ENCODE measurements at regions not wholly inside any gene's neighbourhood (a gene's known extent, or its start where the extent isn't known, plus 50 kb on each side); places are given as distances from the start of the nearest gene placed in this dataset.

DNA sequence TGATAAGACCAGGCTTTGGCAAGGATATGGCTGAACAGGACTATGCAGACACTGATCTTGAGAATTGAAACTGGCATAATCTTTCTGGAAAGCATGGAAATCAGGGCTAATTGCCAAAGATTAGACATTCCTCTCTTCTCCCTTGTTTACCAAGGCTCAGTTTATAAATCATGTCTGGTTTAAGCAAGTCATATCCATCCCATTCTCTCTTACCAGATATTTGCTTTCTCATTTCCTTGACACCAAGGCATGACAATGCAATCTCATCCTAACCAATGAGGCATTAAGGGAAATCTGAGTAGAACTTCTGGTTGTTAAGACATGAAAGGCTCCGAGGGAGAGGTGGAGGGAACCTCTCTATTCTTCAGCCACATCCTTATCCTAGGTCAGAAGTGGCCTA, 110.3 kb upstream of the CEP85L start:
- no peak for DNase-seq

DNA sequence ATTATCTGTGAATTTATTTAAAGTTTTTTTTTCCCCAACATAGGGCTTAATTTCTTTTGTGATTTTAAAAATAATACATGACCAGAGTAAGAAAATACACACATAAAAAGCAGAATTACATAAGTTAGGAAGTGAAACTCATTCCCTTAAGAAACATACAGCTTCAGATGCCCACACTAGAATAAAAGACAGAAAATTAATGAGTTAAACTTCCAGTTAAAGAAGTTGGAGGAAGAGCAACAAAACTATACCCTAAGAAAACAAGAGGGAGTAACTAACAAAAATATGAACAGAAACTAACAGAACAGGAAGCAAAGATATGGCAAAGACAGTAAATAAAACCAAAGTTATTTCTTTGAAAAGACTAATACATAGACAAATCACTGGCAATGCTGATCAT, 107.6 kb upstream of the CEP85L start:
- DNase-seq: no peak

DNA sequence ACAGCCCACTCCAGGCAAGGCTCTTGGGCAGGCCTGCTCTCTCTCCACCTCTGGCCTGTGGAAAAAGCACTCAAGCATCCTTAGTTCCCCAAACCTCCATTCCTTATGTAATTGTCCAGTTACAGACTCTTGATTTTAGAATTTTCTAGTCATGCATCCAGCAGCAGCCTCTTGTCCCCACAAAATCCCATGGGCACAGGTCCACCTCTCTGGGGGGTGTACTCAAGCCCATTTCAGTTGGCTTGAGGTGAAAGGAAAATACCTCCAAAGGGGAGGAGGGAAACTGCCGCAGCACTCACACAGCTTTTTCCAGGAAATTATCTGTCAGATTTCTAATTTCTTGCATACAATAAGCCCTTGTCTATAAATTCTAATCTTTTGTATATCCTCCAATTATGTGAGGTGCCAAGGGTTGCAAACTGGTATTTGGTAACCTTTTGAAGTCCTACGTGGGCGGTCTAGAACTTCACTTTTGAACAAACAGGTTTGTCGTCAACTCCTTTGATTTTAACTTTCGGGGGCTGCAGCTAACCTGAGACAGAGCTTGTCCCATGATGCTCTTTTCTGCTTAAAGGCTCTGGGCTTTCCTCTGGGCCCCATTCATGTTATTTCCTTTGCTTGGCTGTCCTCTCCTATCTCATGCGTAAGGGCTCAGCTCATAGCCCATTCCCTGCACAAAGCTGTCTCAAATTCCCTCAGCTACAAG, 104.7 kb upstream of the CEP85L start:
- no peak for DNase-seq

DNA sequence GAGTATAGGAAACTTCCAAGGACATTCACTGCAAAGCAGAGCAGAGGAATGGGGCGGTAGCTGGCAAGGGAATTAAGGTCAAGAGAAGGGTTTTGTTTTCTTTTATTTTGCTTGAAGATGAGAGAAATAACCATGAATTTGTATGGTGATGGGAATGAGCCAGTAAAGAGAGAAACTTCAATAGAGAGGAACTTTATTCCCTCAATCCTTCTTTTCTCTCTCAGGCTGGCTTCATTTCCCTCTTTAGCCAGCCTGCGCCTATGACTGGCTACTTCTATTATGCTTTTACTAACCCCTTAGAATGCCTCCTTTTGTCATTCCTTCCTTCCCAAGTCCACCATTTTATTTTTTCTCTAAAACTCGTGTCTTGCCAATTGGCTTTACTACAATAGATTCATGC, 101.4 kb upstream of the CEP85L start:
- DNase-seq: no peak

DNA sequence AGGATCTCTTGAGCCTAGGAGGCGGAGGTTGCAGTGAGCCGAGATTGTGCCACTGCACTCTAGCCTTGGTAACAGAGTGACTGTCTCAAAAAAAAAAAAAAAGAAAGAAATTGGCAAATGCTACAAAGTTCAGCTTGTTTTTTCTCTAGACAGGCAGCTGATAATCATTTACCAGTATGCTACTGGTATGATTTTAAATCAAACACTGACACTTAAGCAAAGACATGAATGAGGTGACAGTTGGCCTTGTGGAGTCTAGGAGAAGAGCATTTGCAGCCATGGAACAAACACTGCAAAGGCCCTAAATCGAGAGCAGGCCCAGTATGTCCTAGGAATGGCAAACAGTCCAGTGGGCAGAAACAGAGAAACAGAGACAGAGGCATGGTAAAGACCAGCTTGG, 99.7 kb upstream of the CEP85L start:
- DNase-seq: no peak

DNA sequence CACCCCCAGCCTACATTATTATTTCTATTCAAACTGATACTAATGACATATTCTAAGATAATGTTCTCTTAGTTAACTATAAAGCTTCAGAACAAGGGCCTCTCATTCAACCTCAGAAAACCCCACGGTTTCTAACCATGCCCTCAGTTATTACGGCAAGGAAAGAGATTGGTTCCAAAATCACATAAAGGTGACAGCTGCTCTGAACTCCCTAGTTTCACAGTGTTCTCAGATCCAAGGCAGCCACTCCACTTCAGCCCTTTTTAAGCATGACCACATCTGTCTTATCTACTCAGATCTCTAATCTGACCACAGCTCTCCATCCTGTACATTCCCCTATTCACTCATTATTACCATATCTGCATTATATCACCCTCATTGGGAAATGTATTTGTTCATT, 98.8 kb upstream of the CEP85L start:
- peak in 1 of 5 experiments; percentile 63 for DNase-seq

DNA sequence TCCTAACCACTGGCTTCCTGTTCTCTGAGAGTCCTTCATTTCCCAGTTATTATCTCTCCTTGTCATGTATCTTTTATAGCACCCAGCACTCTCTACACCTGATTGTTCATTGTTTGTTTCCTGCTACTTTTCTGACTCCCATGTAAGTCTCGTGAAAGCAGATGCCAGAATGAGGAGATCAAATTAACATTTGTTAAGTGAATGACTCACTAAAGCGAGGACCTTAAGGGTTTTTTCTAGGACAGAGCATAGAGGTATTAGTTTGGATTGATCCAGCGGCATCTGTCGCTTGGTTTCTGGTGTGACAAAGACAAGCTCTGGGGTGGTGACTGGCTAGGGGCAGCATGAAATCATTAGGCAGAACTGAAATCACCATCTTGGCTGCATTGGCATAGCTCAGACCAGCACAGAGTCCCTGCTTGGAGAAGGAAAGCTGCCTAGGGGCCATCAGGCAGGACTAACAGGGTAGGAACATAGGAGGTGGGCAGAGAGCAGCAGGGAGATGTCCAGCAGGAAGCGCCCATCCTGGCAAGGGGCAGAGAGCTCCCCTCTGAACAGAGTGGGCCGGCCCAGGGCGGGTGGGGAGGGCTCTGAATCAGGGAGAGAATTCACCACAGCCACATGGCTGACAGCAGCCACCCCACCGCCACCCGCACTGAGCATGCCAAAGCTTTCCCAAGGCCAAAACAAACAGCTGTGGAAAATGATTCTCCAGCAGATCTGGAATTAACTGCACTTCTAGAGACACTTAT, 97.1 kb upstream of the CEP85L start:
- no peak for DNase-seq

DNA sequence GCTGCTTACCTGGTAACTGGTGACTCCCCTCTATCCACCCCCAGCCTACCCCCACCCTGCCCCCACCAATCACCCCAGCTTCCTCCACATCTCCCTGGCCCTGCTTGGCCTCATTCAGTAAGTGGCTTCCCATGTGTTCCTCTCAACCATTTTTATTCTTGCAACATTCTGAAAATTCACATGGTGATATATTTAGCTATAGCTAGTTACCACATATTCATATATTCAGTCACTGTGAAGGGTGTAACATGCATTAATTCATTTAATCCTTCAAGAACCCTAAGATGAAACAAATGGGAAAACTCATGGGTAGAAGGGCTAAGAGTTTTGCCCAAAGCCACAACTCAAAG, 95.4 kb upstream of the CEP85L start:
- DNase-seq: no peak

DNA sequence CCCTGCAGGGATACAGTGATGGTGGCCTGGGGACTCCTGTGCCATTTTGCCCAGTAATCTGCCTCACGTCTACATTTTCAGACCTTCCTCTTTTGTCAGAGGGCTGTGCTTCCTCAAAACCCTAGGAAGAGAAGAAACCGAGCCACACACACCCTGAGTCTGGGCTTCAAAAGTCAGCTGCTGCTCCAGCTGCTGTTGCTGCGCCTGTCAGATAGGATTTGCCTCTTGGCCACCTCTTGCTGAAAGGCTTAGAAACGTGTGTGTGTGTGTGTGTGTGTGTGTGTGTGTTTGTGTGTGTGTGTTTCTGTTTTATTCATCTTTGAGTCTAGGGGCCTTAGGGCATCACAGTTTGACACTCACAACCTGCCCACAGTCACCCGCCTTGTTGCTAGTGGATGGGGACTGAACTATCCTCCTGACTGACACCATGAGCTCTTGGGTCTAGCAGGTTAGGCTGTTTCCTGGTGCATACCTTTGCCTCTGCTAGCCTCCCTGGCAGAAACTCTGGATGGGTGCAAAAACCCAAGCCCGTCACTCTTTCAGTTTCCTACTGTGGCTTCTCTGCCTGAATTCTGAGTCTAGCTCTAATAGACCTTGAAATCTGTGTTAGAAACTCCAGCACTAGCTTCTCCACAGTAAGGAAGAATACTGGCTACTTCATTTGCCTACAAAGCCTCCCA, 94.9 kb upstream of the CEP85L start:
- no peak for DNase-seq

DNA sequence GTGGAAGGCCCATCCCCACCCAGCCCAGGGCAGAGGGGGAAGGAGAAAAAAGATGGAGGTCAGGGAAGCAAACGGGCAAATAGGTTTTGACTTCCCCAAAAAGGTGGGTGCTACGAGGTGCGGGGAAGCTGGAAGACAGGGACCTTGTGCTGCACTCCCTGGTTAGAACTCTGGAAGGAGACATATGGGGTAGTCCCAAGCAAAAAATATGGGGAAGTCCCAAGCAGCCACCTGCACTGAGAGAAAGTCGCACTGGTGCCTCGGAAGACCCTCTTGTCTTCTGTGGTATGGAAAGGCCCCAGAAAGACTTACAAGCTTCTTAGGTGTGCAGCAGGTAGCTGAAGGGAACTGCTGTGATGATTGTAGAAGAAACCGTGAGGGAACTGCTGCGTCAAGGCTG, 93.8 kb upstream of the CEP85L start:
- DNase-seq: no peak

DNA sequence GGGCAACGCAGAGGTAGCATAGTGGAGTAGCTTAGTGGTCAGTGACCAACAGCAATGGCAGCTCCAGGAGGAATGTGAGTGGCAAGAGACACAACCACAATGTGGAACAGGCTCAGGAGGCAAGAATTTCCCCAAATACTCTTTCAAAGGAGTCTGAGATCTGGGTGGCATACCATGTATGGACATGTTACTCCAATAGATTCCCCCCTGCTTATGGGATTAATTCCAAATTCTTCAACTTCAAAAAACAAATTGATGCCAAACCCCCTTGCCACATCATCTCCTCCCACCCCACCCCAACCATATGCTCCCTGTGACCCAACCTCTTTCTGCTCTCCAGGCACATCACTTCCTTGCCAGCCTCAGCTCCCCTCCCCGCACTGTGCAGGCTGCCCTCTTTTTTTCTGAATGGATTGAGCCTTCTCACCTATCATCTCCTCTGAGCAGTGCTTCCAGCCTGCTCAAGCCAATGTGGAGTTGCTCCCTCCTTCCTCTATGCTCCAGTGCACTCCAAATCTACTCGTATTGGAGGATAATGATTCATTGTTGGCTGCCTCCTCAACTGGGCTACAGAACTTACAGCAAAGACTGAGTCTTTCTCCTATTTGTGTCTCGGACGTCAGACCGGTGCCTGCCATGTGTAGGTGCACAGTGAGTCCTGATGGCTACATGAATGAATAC, 93.0 kb upstream of the CEP85L start:
- no peak for DNase-seq

DNA sequence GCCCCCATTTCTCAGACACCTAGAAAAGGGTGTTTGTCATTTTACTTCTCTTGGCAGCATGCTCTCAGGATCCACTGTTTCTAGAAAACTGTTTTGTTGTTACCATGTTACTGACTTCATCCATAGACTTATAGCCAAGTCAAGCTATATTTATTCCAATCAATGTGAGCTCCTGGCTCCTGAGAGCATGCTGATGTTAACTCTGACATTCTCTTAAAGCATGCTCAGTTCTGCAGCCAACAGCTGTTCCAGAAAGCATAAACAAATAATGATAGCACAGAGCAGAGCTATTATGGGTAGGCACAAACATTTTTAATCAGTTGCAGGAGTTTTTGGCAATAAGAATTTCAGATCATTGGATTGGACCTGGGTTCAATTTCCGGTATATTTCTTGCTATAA, 92.4 kb upstream of the CEP85L start:
- no peak for DNase-seq

DNA sequence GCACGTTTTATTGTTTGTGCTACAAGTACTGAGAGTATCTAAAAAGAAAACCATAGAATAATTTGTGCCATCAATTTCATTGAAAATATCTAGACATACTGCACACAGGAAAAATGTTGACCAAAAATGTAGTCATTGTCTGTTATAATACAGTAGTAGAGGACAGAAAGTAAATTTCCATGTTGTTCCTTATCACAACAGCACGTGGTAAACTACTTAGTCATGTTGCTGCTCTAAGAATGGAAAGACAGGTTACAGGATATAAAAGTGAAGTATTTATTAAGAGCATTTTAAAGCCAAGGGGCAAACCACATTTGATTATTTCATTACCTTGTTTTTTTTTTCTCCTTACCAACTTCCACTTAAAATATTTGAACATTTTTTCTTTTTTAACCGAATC, 89.0 kb upstream of the CEP85L start:
- DNase-seq: no peak

DNA sequence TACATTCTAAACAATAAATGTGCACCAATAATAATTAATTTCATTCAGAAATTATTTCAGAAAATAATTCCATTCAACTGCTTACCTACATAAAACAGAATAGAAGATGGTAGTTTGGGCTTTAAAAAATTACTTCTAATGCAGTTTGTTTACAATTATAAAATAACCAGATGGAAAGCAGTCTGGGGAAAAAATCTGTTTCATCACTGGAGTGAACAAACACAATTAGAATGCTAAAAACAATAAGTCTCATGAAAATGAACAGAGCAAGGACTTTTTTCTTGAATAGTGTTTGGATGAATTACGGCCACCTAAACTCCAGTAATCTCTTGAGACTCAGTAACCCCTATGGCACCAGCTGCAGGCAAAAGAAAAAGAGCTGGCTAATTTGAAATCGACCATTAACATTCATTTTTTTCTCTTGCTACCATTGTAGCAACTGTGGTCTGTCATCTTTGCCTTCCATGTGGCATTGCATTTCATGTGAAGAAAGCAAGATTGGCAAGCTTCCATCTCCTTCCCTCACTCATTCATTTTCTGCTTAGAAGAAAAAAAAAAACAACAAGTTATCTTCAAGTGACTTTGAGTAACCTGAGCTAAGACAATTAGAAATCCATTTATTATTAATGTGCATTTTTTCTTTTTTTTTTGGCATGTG, 88.4 kb upstream of the CEP85L start:
- no peak for DNase-seq

DNA sequence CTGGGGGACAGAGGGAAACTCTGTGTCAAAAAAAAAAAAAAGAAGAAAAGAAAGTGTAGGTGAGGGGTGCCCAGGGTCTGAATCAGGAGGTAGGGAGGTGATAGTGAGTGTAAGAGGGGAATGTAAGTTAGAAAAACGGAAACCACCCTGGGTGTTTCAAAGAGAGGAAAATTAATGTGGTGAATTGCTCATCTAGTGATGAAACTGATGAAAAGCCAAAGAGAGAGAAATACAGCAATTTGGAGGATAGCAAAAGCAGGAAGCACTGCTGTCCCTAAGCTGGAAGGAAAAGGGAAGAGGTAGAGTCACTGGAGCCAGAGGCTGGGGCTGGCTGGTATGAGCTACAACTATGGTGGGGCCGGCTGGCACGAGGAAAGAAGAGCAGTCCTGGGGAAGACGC, 85.0 kb upstream of the CEP85L start:
- DNase-seq: no peak

DNA sequence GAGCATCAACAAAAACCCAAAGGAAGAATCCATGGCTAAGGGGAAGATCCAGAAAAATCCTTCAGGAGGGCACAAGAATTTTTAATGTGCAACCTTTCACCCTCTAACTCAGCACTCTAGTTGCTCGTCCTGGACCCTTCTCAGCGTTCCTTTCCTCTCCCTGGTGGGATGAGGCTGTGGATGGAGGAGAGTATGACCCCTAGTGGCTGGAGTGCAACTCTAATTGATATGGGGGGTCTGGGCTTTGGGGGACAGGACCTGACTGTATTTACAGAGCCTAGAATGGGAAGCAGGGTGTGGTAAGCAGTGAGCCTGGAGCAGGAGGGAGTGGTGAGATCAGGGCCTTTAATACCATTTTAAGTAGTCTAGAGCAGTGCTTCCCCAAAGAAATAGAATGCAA, 83.9 kb upstream of the CEP85L start:
- no peak for DNase-seq

DNA sequence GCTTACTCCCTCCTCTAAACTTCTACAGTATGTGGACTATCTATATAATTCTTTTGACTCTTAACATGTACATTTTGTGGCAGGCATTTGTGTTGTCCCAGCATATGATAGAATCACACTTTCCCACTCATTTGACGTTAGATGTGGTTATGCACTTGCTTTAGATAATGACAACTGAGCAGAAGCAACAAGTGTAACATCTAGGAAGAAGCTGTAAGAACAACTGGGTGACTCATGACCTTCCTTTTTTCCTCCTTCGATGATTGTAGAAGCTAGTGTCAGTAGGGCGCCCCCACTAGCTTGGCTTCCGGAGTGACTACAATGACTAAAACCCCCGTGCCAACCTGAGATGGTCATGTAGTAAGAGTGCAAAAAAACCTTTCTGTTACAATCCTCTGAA, 74.6 kb upstream of the CEP85L start:
- DNase-seq: peak in 4 of 5 experiments; percentile 15 to 81 (median 51)

DNA sequence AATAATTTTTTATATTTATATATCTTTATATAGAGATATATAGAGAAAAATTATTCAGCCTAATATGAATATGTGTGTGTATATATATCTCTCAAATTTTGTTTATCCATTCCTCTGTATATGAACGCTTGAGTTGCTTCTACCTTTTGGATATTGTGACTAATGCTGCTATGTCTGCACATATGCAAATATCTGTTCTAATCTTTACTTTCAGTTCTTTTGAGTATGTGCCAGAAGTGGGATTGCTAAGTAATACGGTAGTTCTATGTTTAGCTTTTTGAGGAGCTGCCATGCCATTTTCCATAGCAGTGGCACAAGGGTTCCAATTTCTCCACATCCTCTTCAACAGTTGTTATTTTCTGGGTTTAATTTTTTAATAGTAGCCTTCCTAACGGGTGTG, 72.8 kb upstream of the CEP85L start:
- DNase-seq: peak in 1 of 5 experiments; percentile 34

DNA sequence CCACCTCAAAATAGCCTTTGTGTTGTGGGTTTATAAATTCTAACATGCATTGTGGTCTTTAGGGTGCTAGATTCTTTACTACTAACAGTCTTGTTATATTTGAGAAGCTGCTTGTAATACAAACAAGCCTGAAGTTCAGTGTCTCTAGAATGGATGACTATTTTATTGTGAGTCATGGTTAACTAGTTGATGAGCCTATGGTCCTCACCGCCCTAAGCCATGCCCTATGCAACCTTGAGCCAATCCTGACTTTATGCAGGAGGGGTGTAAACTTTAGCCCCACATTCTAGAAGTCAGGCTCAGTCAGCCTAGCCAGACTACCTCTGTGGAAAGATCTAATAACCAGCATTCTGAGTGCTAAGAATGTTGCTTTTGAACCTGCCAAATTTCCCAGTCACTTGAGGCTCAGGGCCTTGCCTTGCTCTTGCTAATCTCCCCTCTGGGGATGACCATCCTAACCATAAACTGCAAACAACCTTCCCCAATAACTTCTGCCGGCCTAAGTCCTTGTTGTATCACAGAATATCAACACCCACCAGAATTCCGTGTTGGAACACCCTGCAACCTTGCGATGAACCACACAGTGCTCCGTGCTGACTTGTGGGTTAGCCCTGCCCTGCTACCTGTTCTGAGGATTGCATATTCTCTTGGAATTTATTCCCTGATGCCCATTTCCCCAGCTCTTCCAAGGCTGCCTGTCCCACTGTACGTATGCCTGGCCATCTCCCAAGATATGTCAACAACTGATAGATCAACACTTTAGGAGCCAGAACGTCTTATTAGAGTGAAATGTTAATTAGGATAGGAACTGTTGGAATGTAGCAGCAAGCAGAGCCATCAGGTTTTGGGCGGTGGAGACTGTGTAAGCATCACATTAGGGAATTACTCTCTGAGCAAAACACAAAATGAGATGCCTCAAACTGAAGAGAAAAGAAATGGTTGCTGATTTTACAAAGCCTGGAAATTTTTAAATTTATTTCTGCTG, 71.7 kb upstream of the CEP85L start:
- no peak for DNase-seq

DNA sequence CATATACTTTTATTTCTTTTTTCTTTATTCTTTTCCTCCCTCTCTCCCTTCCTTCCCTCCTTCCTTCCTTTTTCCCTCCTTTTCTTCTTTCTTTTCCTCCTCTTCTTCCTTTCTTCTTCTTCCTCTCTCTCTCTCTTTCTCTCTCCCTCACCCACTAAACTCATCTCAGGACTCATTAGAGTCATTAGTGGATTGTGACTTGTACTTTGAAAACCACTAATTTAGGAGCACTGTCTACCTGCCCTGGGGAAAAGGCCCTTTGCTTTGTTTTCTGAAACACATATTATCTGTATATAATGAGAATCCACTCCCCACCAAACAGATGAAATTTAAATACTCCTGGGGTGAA, 68.7 kb upstream of the CEP85L start:
- no peak for DNase-seq

DNA sequence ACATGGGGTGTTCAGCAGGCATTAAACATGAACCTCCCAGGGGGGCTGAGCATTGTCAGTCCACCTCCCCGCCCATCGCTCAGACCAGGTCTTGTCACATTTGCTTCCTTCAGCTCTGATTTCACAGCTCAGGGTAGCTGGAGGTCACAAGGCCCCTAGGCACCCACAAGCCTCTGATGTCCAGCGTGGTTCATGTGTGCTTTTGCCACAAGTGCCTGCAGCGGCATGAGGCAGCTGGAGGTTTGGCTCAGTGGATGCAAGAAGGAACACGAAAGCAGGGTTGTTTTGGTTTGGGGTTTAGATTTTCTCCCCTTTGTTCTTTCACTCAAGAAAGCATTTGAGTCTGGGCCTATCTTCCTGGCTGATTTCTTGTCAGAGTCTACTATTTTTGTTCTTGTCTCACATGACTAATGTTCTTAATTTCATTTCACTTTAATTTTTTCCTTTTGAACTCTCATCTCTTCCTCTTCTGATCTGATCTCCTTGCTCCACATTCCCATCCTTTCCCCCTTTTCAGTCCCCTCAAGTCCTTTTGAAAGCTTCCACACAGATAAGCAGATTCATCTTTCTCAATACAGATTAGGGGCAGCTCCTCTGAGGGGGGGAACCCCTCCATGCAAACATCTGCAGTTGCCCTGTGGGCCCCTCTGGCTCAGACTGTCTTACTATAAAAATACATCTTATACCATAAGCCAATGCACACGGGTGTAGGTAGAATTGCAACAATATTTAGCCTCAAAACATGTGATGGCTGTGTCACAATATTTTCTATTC, 68.1 kb upstream of the CEP85L start:
- DNase-seq: peak in 1 of 5 experiments; percentile 30

Measured in T-helper 2 cell (primary cell).